PC-9 (cell line): ENCODE measurements at regions not wholly inside any gene's neighbourhood (a gene's known extent, or its start where the extent isn't known, plus 50 kb on each side); places are given as distances from the start of the nearest gene placed in this dataset.

ENCODE experiments used
- BruUV-seq: library from RNA; stranded (reverse); fragments of 400-500 nt; replicated peaks from 2 replicates; lab custom pipeline; 2021; lab: Mats Ljungman, UMichigan
- CTCF ChIA-PET: fragments of 300-600 bp; sonication (Branson Sonifier 250); formaldehyde crosslinking; loops from one replicate; lab custom pipeline; 2022; ENCODE audit warnings: antibody characterized with exemption; lab: Charles Lee
- POLR2A ChIA-PET: fragments of 300-600 bp; sonication (Branson Sonifier 250); formaldehyde crosslinking; loops from one replicate; lab custom pipeline; 2022; ENCODE audit warnings: antibody characterized with exemption; ENCODE audit not compliant: unreplicated experiment; lab: Charles Lee
- DNase-seq, 2 experiments: peaks; one replicate each; pipeline versions ENCODE4 v3.0.0 to v3.0.0-alpha.2; 2015 to 2022; ENCODE audit warnings: mixed read lengths in 1 of 2
- H2AFZ ChIP-seq: fragments of 200-600 bp; sonication (generic); 2 replicates; pipeline ENCODE4 v1.8.1; 2017; ENCODE audit warnings: antibody characterized with exemption
- H3F3A ChIP-seq: fragments of 200-600 bp; sonication (generic); 2 replicates; pipeline ENCODE4 v1.8.1; 2017; ENCODE audit warnings: antibody characterized with exemption, mild to moderate bottlenecking, low read depth; ENCODE audit not compliant: insufficient read depth
- H3K27ac ChIP-seq: fragments of 200-600 bp; sonication (generic); 2 replicates; pipeline ENCODE4 v1.6.1; 2016; ENCODE audit warnings: mixed run types
- H3K27me3 ChIP-seq: fragments of 200-600 bp; sonication (generic); 2 replicates; pipeline ENCODE4 v1.6.1; 2016; ENCODE audit warnings: low read depth, mixed run types; ENCODE audit not compliant: insufficient read depth
- H3K36me3 ChIP-seq: fragments of 200-600 bp; sonication (generic); 2 replicates; pipeline ENCODE4 v1.6.1; 2016; ENCODE audit warnings: low read depth, mixed run types
- H3K4me1 ChIP-seq: fragments of 200-600 bp; sonication (generic); replicated peaks from 2 replicates; pipeline ENCODE4 v1.6.1; 2016; ENCODE audit warnings: mixed run types; ENCODE audit not compliant: insufficient read depth
- H3K4me2 ChIP-seq: fragments of 200-600 bp; sonication (generic); 2 replicates; pipeline ENCODE4 v1.6.1; 2017; ENCODE audit warnings: mixed run types
- H3K4me3 ChIP-seq: fragments of 200-600 bp; sonication (generic); 2 replicates; pipeline ENCODE4 v1.6.1; 2016; ENCODE audit warnings: mixed run types
- H3K79me2 ChIP-seq: fragments of 200-600 bp; sonication (generic); 2 replicates; pipeline ENCODE4 v1.6.1; 2017; ENCODE audit warnings: low read depth, mixed run types
- H3K9me2 ChIP-seq: fragments of 200-600 bp; sonication (generic); 2 replicates; pipeline ENCODE4 v1.8.1; 2017; ENCODE audit warnings: mild to moderate bottlenecking; ENCODE audit not compliant: insufficient read depth
- H3K9me3 ChIP-seq: fragments of 200-600 bp; sonication (generic); 2 replicates; pipeline ENCODE4 v1.8.1; 2016; ENCODE audit warnings: low read depth; ENCODE audit not compliant: insufficient read depth
- H4K20me1 ChIP-seq: fragments of 200-600 bp; sonication (generic); 2 replicates; pipeline ENCODE4 v1.8.1; 2017; ENCODE audit not compliant: insufficient read depth
- CTCF ChIP-seq: fragments of 200-600 bp; sonication (generic); conservative IDR thresholded peaks from 2 replicates; pipeline ENCODE4 v1.6.1; 2017; ENCODE audit warnings: mixed run types, antibody characterized with exemption, mild to moderate bottlenecking, moderate library complexity
- EZH2 ChIP-seq: fragments of 200-600 bp; sonication (generic); IDR thresholded peaks from 2 replicates; pipeline ENCODE4 v1.8.0; 2017; ENCODE audit warnings: antibody characterized with exemption, low read depth
- intact Hi-C: fragments of 100-400 bp; cut with micrococcal nuclease; formaldehyde crosslinking; loops from one replicate; pipeline ENCODE4 v1.10.0; 2022; ENCODE audit not compliant: unreplicated experiment

DNA sequence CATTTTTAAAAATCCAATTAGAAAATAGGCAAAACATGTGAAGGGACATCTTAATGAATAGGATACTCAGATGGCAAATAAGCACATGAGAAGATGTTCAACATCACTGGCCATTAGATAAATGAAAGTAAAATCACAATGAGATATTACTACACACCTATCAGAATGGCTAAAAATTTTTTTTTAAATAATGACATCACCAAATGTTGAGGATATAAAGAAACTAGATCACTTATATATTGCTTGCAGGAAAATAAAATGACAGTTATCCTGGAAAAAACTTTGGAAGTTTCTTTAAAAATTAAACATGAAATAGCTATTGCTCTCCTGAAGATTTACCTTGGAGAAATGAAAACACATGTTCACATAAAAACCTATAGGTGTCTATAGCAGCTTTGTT, 127.8 kb downstream of the ALOX5 start:
- H3K79me2 ChIP-seq: no peaks in the 10 kb centered on the region
- ChIA-PET POLR2A (no interaction called here), CTCF (no interaction called here)
- intact Hi-C loops: no loop called here
- no peak overlapping the region for H3K4me2 ChIP-seq
- no peak overlapping the region for H3K27ac ChIP-seq
- no peaks in the 10 kb centered on the region for H3K27me3 ChIP-seq
- H3F3A ChIP-seq: no peaks in the 10 kb centered on the region
- H3K4me3 ChIP-seq: no peak overlapping the region
- no peaks in the 10 kb centered on the region for H3K36me3 ChIP-seq
- TF ChIP-seq CTCF: no peak
- TF ChIP-seq EZH2: no peak
- DNase-seq: no peak
- no peaks in the 10 kb centered on the region for H3K9me2 ChIP-seq
- no peak overlapping the region for H2AFZ ChIP-seq
- H3K4me1 ChIP-seq: no peaks in the 10 kb centered on the region
- H4K20me1 ChIP-seq: no peaks in the 10 kb centered on the region
- BruUV-seq: no TSS peak
- H3K9me3 ChIP-seq: no peaks in the 10 kb centered on the region

DNA sequence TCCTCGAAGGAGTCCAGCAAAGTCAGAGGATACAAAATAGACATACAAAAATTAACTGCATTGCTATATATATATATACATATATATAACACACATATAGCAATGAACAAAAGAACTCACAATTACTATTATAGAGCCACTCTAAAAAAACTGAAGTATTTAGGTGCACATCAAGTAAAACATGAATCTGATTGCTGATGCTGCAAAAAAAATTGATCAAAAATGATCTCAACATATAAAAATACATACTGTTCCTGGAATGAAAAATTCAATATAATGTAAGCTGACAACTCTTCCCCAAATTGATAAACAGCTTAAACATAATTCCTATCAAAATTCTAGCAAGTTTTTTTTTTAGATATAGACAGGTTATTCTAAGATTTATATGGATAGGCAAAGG, 126.8 kb downstream of the ALOX5 start:
- Histone ChIP-seq H4K20me1 (no peaks in the 10 kb centered on the region), H3K9me3 (no peaks in the 10 kb centered on the region), H3K4me2 (no peak overlapping the region), H3F3A (no peaks in the 10 kb centered on the region), H3K36me3 (no peaks in the 10 kb centered on the region), H3K27me3 (no peaks in the 10 kb centered on the region), H3K4me1 (no peaks in the 10 kb centered on the region), H3K79me2 (no peaks in the 10 kb centered on the region), H3K9me2 (no peaks in the 10 kb centered on the region), H2AFZ (no peak overlapping the region), H3K27ac (no peak overlapping the region), H3K4me3 (no peak overlapping the region)
- CTCF ChIA-PET: no interaction called here
- DNase-seq: no peak
- no TSS peak for BruUV-seq
- intact Hi-C loops: no loop called here
- TF ChIP-seq CTCF (no peak), EZH2 (no peak)
- POLR2A ChIA-PET: no interaction called here

- no peak overlapping the region for H3K27ac ChIP-seq
- no peaks in the 10 kb centered on the region for H4K20me1 ChIP-seq
- no peak for TF ChIP-seq EZH2
- TF ChIP-seq CTCF: no peak
- POLR2A ChIA-PET: no interaction called here
- no peaks in the 10 kb centered on the region for H3K4me1 ChIP-seq
- H2AFZ ChIP-seq: no peak overlapping the region
- no peaks in the 10 kb centered on the region for H3K79me2 ChIP-seq
- BruUV-seq: no TSS peak
- intact Hi-C loops: no loop called here
- no peak overlapping the region for H3K4me3 ChIP-seq
- H3K27me3 ChIP-seq: no peaks in the 10 kb centered on the region
- CTCF ChIA-PET: no interaction called here
- H3K9me3 ChIP-seq: peaks cover 2% of the 10 kb centered on the region
- H3F3A ChIP-seq: no peaks in the 10 kb centered on the region
- H3K9me2 ChIP-seq: no peaks in the 10 kb centered on the region
- H3K36me3 ChIP-seq: no peaks in the 10 kb centered on the region
- DNase-seq: no peak
- no peak overlapping the region for H3K4me2 ChIP-seq
Measured at GRCh38 chr10:45500304-45500703, 126.3 kb downstream of the ALOX5 start.
